Fibroblast of pulmonary artery (primary cell): ENCODE measurements at regions not wholly inside any gene's neighbourhood (a gene's known extent, or its start where the extent isn't known, plus 50 kb on each side); places are given as distances from the start of the nearest gene placed in this dataset.
A peak's percentile ranks its signal among the peaks of the same experiment; 100 is the strongest.

Experiments used
- DNase-seq: peaks from one replicate; pipeline ENCODE4 v3.0.0-alpha.2; 2010; ENCODE audit warnings: low read depth
- H3K4me3 ChIP-seq: replicated peaks from 2 replicates; pipeline ENCODE4 v1.5.1; 2011; ENCODE audit warnings: low read depth, mild to moderate bottlenecking, control low read depth, low read length, moderate library complexity
- CTCF ChIP-seq: IDR thresholded peaks from 2 replicates; pipeline ENCODE4 v1.5.1; 2011; ENCODE audit warnings: mild to moderate bottlenecking, control low read depth, low read length, inconsistent platforms; ENCODE audit errors: missing control alignments

- TF ChIP-seq CTCF: no peak
- no peak for DNase-seq
- no peak overlapping the region for H3K4me3 ChIP-seq
Measured at GRCh38 chrX:69268611-69269010, 103.4 kb upstream of the PJA1 start.

GRCh38 chrX:69264158-69264581, 98.9 kb upstream of the PJA1 start:
- no peak overlapping the region for H3K4me3 ChIP-seq
- DNase-seq: no peak
- no peak for TF ChIP-seq CTCF

GRCh38 chrX:69263251-69263820, 98.1 kb upstream of the PJA1 start:
- DNase-seq: no peak
- TF ChIP-seq CTCF: no peak
- H3K4me3 ChIP-seq: no peak overlapping the region

GRCh38 chrX:69262036-69262936, 97.0 kb upstream of the PJA1 start:
- H3K4me3 ChIP-seq: no peak overlapping the region
- DNase-seq: peak; percentile 67
- no peak for TF ChIP-seq CTCF

GRCh38 chrX:69260169-69260568, 94.9 kb upstream of the PJA1 start:
- no peak for DNase-seq
- TF ChIP-seq CTCF: no peak
- H3K4me3 ChIP-seq: no peak overlapping the region

GRCh38 chrX:69258893-69259292, 93.6 kb upstream of the PJA1 start:
- TF ChIP-seq CTCF: no peak
- no peak overlapping the region for H3K4me3 ChIP-seq
- no peak for DNase-seq
